GM19351 (cell line): ENCODE measurements at regions not wholly inside any gene's neighbourhood (a gene's known extent, or its start where the extent isn't known, plus 50 kb on each side); places are given as distances from the start of the nearest gene placed in this dataset.

Experiments used
- ATAC-seq: cut with Tn5 transposase; IDR thresholded peaks from one replicate; pipeline ENCODE4 v1.9.1; 2021; ENCODE audit warnings: mild to moderate bottlenecking, moderate library complexity; ENCODE audit not compliant: unreplicated experiment

- ATAC-seq: no peak
Observed at GRCh38 chr21:31470896-31471694, 127.0 kb upstream of the TIAM1 start.

- no peak for ATAC-seq
Observed at GRCh38 chr21:31460980-31461379, 116.9 kb upstream of the TIAM1 start.

- no peak for ATAC-seq
Observed at GRCh38 chr21:31459457-31459856, 115.4 kb upstream of the TIAM1 start.

GRCh38 chr21:31457675-31458074 is 113.6 kb upstream of the TIAM1 start:
- ATAC-seq: no peak

- no peak for ATAC-seq
Observed at GRCh38 chr21:31456201-31456600, 112.1 kb upstream of the TIAM1 start.

- no peak for ATAC-seq
Observed at GRCh38 chr21:31455506-31455905, 111.4 kb upstream of the TIAM1 start.

- ATAC-seq: no peak
Observed at GRCh38 chr21:31450980-31451379, 106.9 kb upstream of the TIAM1 start.

GRCh38 chr21:31449921-31450535 is 106.0 kb upstream of the TIAM1 start:
- ATAC-seq: no peak

- ATAC-seq: no peak
Observed at GRCh38 chr21:31448496-31448895, 104.4 kb upstream of the TIAM1 start.

- no peak for ATAC-seq
Observed at GRCh38 chr21:31447505-31447904, 103.4 kb upstream of the TIAM1 start.

GRCh38 chr21:31446226-31446855 is 102.3 kb upstream of the TIAM1 start:
- ATAC-seq: peak; percentile 62

- no peak for ATAC-seq
Observed at GRCh38 chr21:31445137-31445536, 101.1 kb upstream of the TIAM1 start.

GRCh38 chr21:31443736-31444521 is 99.9 kb upstream of the TIAM1 start:
- no peak for ATAC-seq

- no peak for ATAC-seq
Observed at GRCh38 chr21:31442339-31442738, 98.3 kb upstream of the TIAM1 start.

- ATAC-seq: no peak
Observed at GRCh38 chr21:31429506-31429905, 85.4 kb upstream of the TIAM1 start.

- no peak for ATAC-seq
Observed at GRCh38 chr21:31426235-31426797, 82.3 kb upstream of the TIAM1 start.

GRCh38 chr21:31425138-31425537 is 81.1 kb upstream of the TIAM1 start:
- ATAC-seq: no peak

- no peak for ATAC-seq
Observed at GRCh38 chr21:31424058-31424457, 80.0 kb upstream of the TIAM1 start.

GRCh38 chr21:31420988-31421387 is 76.9 kb upstream of the TIAM1 start:
- ATAC-seq: no peak

- no peak for ATAC-seq
Observed at GRCh38 chr21:31420354-31420753, 76.3 kb upstream of the TIAM1 start.
